GM12878 (cell line): ENCODE measurements at regions not wholly inside any gene's neighbourhood (a gene's known extent, or its start where the extent isn't known, plus 50 kb on each side); places are given as distances from the start of the nearest gene placed in this dataset.

Experiments
- ATAC-seq: fragments of 200-7000 bp; cut with Tn5 transposase; 3 replicates; pipeline ENCODE4 v1.9.1; 2020; ENCODE audit warnings: mild to moderate bottlenecking, moderate library complexity
- BruUV-seq: library from RNA; stranded (reverse); fragments of 400-500 nt; replicated peaks from 2 replicates; lab custom pipeline; 2021; lab: Mats Ljungman, UMichigan
- CTCF ChIA-PET: fragments of 300-600 bp; sonication (Branson Sonifier 250); formaldehyde crosslinking; extraction: SDS; loops from one replicate; lab custom pipeline; 2021; ENCODE audit warnings: inconsistent platforms; lab: Yijun Ruan, JAX
- POLR2A ChIA-PET: fragments of 350-600 bp; formaldehyde crosslinking; extraction: SDS; loops from one replicate; lab custom pipeline; 2021; ENCODE audit warnings: inconsistent platforms; lab: Charles Lee
- RAD21 ChIA-PET: fragments of 300-600 bp; sonication (Branson Sonifier 250); formaldehyde crosslinking; loops from one replicate; lab custom pipeline; 2023; ENCODE audit warnings: antibody characterized with exemption; ENCODE audit not compliant: unreplicated experiment; lab: Charles Lee
- SMC1A ChIA-PET: fragments of 300-600 bp; sonication (Branson Sonifier 250); formaldehyde crosslinking; loops from one replicate; lab custom pipeline; 2023; ENCODE audit not compliant: unreplicated experiment, uncharacterized antibody; lab: Charles Lee
- DNase-seq: peaks from one replicate; pipeline ENCODE4 v3.0.0-alpha.2; 2011; ENCODE audit warnings: low read depth, low spot score
- FAIRE-seq: peaks from 3 replicates; lab custom pipeline; 2011; peaks lifted over from hg19 to GRCh38; lab: Jason Lieb, UNC
- H2AFZ ChIP-seq: 2 replicates; pipeline ENCODE4 v1.6.0; 2011; ENCODE audit warnings: low read depth, low read length, control low read depth; ENCODE audit not compliant: control insufficient read depth
- H3K27ac ChIP-seq: 2 replicates; pipeline ENCODE4 v1.5.1; 2011; ENCODE audit warnings: control low read depth; ENCODE audit not compliant: control insufficient read depth, insufficient read depth
- H3K27me3 ChIP-seq, 2 experiments: replicated peaks in 1 of 2; 2 replicates each; pipeline versions ENCODE4 v1.6.0 to v1.6.1; 2011; ENCODE audit warnings: low read length in 1 of 2; ENCODE audit not compliant: control insufficient read depth in 2 of 2, insufficient read depth in 2 of 2
- H3K36me3 ChIP-seq, 2 experiments: 2 replicates each; pipeline ENCODE4 v1.5.1; 2011; ENCODE audit warnings: low read length in 1 of 2; ENCODE audit not compliant: control insufficient read depth in 2 of 2, insufficient read depth in 2 of 2
- H3K4me1 ChIP-seq: 2 replicates; pipeline ENCODE4 v1.6.1; 2011; ENCODE audit warnings: mild to moderate bottlenecking, low read length, moderate library complexity, mixed read lengths; ENCODE audit not compliant: control insufficient read depth, insufficient read depth
- H3K4me2 ChIP-seq: 2 replicates; pipeline ENCODE4 v1.6.0; 2011; ENCODE audit warnings: control low read depth; ENCODE audit not compliant: control insufficient read depth, insufficient read depth
- H3K4me3 ChIP-seq: fragments of 200-600 bp; sonication (generic); 2 replicates; pipeline ENCODE4 v1.5.1; 2016
- H3K79me2 ChIP-seq: 2 replicates; pipeline ENCODE4 v1.6.0; 2011; ENCODE audit warnings: low read length; ENCODE audit not compliant: control insufficient read depth, insufficient read depth
- H3K9ac ChIP-seq: 2 replicates; pipeline ENCODE4 v1.8.0; 2011; ENCODE audit warnings: low read length, control low read depth, mixed read lengths; ENCODE audit not compliant: control insufficient read depth, insufficient read depth
- H3K9me3 ChIP-seq: replicated peaks from 3 replicates; pipeline ENCODE4 v1.5.1; 2011; ENCODE audit warnings: mild to moderate bottlenecking, low read length; ENCODE audit not compliant: control insufficient read depth, insufficient read depth
- H4K20me1 ChIP-seq: 2 replicates; pipeline ENCODE4 v1.6.0; 2011; ENCODE audit not compliant: control insufficient read depth, insufficient read depth
- CREB1 ChIP-seq: IDR thresholded peaks from 2 replicates; pipeline ENCODE4 v1.6.1; 2012; ENCODE audit warnings: low read depth, mild to moderate bottlenecking, inconsistent platforms
- E2F8 ChIP-seq: fragments of 450-650 bp; IDR thresholded peaks from 2 replicates; pipeline ENCODE4 v1.6.1; 2018; ENCODE audit warnings: mild to moderate bottlenecking, low read depth, moderate library complexity; ENCODE audit not compliant: partially characterized antibody
- FOS ChIP-seq: IDR thresholded peaks from 3 replicates; pipeline ENCODE4 v1.6.1; 2011; ENCODE audit warnings: borderline replicate concordance; ENCODE audit not compliant: insufficient read length; ENCODE audit errors: extremely low read depth
- JUNB ChIP-seq: IDR thresholded peaks from 2 replicates; pipeline ENCODE4 v1.6.1; 2016; ENCODE audit warnings: antibody characterized with exemption, mild to moderate bottlenecking
- MXI1 ChIP-seq: fragments of 150-350 bp; IDR thresholded peaks from 2 replicates; pipeline ENCODE4 v1.6.1; 2011; ENCODE audit warnings: low read depth, mild to moderate bottlenecking, inconsistent platforms, low read length, improper control_type of control experiment
- NFIC ChIP-seq: IDR thresholded peaks from 2 replicates; pipeline ENCODE4 v1.6.1; 2012; ENCODE audit warnings: low read depth, mild to moderate bottlenecking, inconsistent platforms, low read length, moderate library complexity
- NFYA ChIP-seq: IDR thresholded peaks from 2 replicates; pipeline ENCODE4 v1.6.1; 2011; ENCODE audit warnings: low read depth, mild to moderate bottlenecking, low read length, improper control_type of control experiment, borderline replicate concordance
- NR2C2 ChIP-seq: IDR thresholded peaks from 2 replicates; pipeline ENCODE4 v1.6.1; 2011; ENCODE audit warnings: borderline replicate concordance, low read depth; ENCODE audit not compliant: control insufficient read depth, insufficient read length
- POU2F2 ChIP-seq: IDR thresholded peaks from 3 replicates; pipeline ENCODE4 v1.6.1; 2011; ENCODE audit warnings: low read depth, mild to moderate bottlenecking, low read length, borderline replicate concordance
- RUNX3 ChIP-seq: IDR thresholded peaks from 2 replicates; pipeline ENCODE4 v1.6.1; 2012; ENCODE audit warnings: low read length, inconsistent platforms
- TCF12 ChIP-seq: IDR thresholded peaks from 2 replicates; pipeline ENCODE4 v1.6.1; 2011; ENCODE audit warnings: low read depth, mild to moderate bottlenecking, low read length
- ZBTB11 ChIP-seq: fragments of 450-650 bp; formaldehyde crosslinking; IDR thresholded peaks from 2 replicates; pipeline ENCODE4 v1.5.0; 2022; ENCODE audit warnings: mild to moderate bottlenecking, missing genetic modification characterization
- WGBS: methylation state at CpG from one replicate; pipeline ENCODE4 v1.1.6; 2016; ENCODE audit warnings: low lambda C conversion rate; ENCODE audit not compliant: insufficient replicate concordance, insufficient coverage; ENCODE audit errors: missing lambda C conversion rate; 5-methylcytosine and 5-hydroxymethylcytosine counted together
- in situ Hi-C: fragments of 300-500 bp; cut with MboI; formaldehyde crosslinking; loops from 9 replicates; pipeline ENCODE4 v1.14.3; 2018; ENCODE audit warnings: mixed read lengths
- intact Hi-C: fragments of 100-400 bp; cut with micrococcal nuclease; formaldehyde crosslinking; loops from one replicate; pipeline ENCODE4 v1.14.2; 2022; ENCODE audit not compliant: unreplicated experiment

- TF ChIP-seq RUNX3 (no peak), NFYA (no peak), NR2C2 (no peak), POU2F2 (no peak)
- TF ChIP-seq, all 136 proteins: peak for 0
- Histone ChIP-seq H3K79me2 (no peaks in the 10 kb centered on the region), H3K4me1 (no peaks in the 10 kb centered on the region), H3K4me3 (no peak overlapping the region), H3K9ac (no peak overlapping the region), H3K36me3 (no peaks in the 10 kb centered on the region), H3K27ac (no peak overlapping the region), H2AFZ (no peak overlapping the region), H3K27me3 (no peaks in the 10 kb centered on the region), H4K20me1 (no peaks in the 10 kb centered on the region), H3K9me3 (no peaks in the 10 kb centered on the region), H3K4me2 (no peak overlapping the region)
- WGBS: 0% methylated on average over 1 of the region's 1 CpG
- ATAC-seq (no peak), DNase-seq (no peak), FAIRE-seq (no peak)
- BruUV-seq: no TSS peak
- CTCF ChIA-PET: interaction anchor here (1.0 kb wide), 1 partner anchor 13 kb away, joined by 5 read pairs; no protein-coding TSS in a partner anchor
- POLR2A ChIA-PET: no interaction called here
- SMC1A ChIA-PET: interaction anchor here (0.6 kb wide), 1 partner anchor 37 kb away, joined by 3 read pairs; no protein-coding TSS in a partner anchor
- RAD21 ChIA-PET: no interaction called here
- in situ Hi-C loops (no loop called here), intact Hi-C loops (no loop called here)
Measured at GRCh38 chr5:33153831-33154230, 286.9 kb upstream of the TARS1 start.

- Histone ChIP-seq H3K27me3 (no peaks in the 10 kb centered on the region), H4K20me1 (no peaks in the 10 kb centered on the region), H3K4me1 (no peaks in the 10 kb centered on the region), H3K79me2 (no peaks in the 10 kb centered on the region), H3K9ac (no peak overlapping the region), H3K4me3 (no peak overlapping the region), H3K9me3 (no peaks in the 10 kb centered on the region), H3K27ac (no peak overlapping the region), H3K4me2 (no peak overlapping the region), H2AFZ (no peak overlapping the region), H3K36me3 (no peaks in the 10 kb centered on the region)
- WGBS: 2% methylated on average over 2 of the region's 2 CpGs
- in situ Hi-C loops (no loop called here), intact Hi-C loops (loop anchor here (10.0 kb wide), 1 partner anchor 814 kb away; no protein-coding TSS in a partner anchor)
- SMC1A ChIA-PET: interaction anchor here (1.3 to 1.6 kb wide), 2 partner anchors 14 to 39 kb away, joined by 3 read pairs; no protein-coding TSS in a partner anchor
- no TSS peak for BruUV-seq
- DNase-seq: no peak
- no peak for ATAC-seq
- CTCF ChIA-PET: no interaction called here
- RAD21 ChIA-PET: no interaction called here
- no peak for FAIRE-seq
- POLR2A ChIA-PET: no interaction called here
- TF ChIP-seq CREB1 (no peak), JUNB (no peak), NFIC (no peak), E2F8 (no peak), FOS (no peak), ZBTB11 (CRISPR knock-in tag) (no peak), TCF12 (no peak), MXI1 (no peak)
Measured at GRCh38 chr5:33160871-33161270, 279.9 kb upstream of the TARS1 start.
